ENCODE measurements at regions not wholly inside any gene's neighbourhood (a gene's known extent, or its start where the extent isn't known, plus 50 kb on each side); places are given as distances from the start of the nearest gene placed in this dataset.
A peak's percentile ranks its signal among the peaks of the same experiment; 100 is the strongest.
"Not testable (repeated sequence)": the region's sequence is repeated elsewhere in the genome, so short reads cannot be mapped to it uniquely, and the experiment has no call there.

GRCh38 chr17:52737071-52737470 lies 578.6 kb upstream of the CA10 start:
- no peak for DNase-seq (ENCODE audit: low spot score)

GRCh38 chr17:52732841-52733240 lies 574.3 kb upstream of the CA10 start:
- DNase-seq (ENCODE audit: low spot score), result no peak

- DNase-seq (ENCODE audit: low spot score), result no peak
Measured at GRCh38 chr17:52724578-52724977, 566.1 kb upstream of the CA10 start.

GRCh38 chr17:52721910-52722309 lies 563.4 kb upstream of the CA10 start:
- DNase-seq (ENCODE audit: low spot score), result no peak

GRCh38 chr17:52710363-52710901 lies 551.9 kb upstream of the CA10 start:
- DNase-seq (ENCODE audit: low spot score), result no peak

GRCh38 chr17:52709724-52710123 lies 551.2 kb upstream of the CA10 start:
- no peak for DNase-seq (ENCODE audit: low spot score)

GRCh38 chr17:52696362-52696761 lies 537.8 kb upstream of the CA10 start:
- DNase-seq (ENCODE audit: low spot score), result no peak

- no peak for DNase-seq (ENCODE audit: low spot score)
Measured at GRCh38 chr17:52686140-52686539, 527.6 kb upstream of the CA10 start.

- DNase-seq (ENCODE audit: low spot score), result no peak
Measured at GRCh38 chr17:52681480-52681879, 523.0 kb upstream of the CA10 start.

- DNase-seq (ENCODE audit: low spot score), result no peak
Measured at GRCh38 chr17:52678211-52678610, 519.7 kb upstream of the CA10 start.

- DNase-seq (ENCODE audit: low spot score), result no peak
Measured at GRCh38 chr17:52674686-52675085, 516.2 kb upstream of the CA10 start.

- DNase-seq (ENCODE audit: low spot score), result no peak
Measured at GRCh38 chr17:52673791-52674190, 515.3 kb upstream of the CA10 start.

GRCh38 chr17:52666264-52666663 lies 507.8 kb upstream of the CA10 start:
- DNase-seq (ENCODE audit: low spot score), result no peak

GRCh38 chr17:52660692-52661091 lies 502.2 kb upstream of the CA10 start:
- no peak for DNase-seq (ENCODE audit: low spot score)

- DNase-seq (ENCODE audit: low spot score), result no peak
Measured at GRCh38 chr17:52653014-52653413, 494.5 kb upstream of the CA10 start.

- DNase-seq (ENCODE audit: low spot score), result no peak
Measured at GRCh38 chr17:52648995-52649394, 490.5 kb upstream of the CA10 start.

- DNase-seq (ENCODE audit: low spot score), result no peak
Measured at GRCh38 chr17:52647411-52647810, 488.9 kb upstream of the CA10 start.

GRCh38 chr17:52636443-52636842 lies 477.9 kb upstream of the CA10 start:
- no peak for DNase-seq (ENCODE audit: low spot score)

- peak; percentile 35 for DNase-seq (ENCODE audit: low spot score)
Measured at GRCh38 chr17:52606590-52606989, 448.1 kb upstream of the CA10 start.

- peak; percentile 16 for DNase-seq (ENCODE audit: low spot score)
Measured at GRCh38 chr17:52606098-52606497, 447.6 kb upstream of the CA10 start.

- DNase-seq (ENCODE audit: low spot score), result peak; percentile 27
Measured at GRCh38 chr17:52604105-52604504, 445.6 kb upstream of the CA10 start.

GRCh38 chr17:52597452-52598215 lies 439.1 kb upstream of the CA10 start:
- not testable (repeated sequence) for DNase-seq (ENCODE audit: low spot score)

- no peak for DNase-seq (ENCODE audit: low spot score)
Measured at GRCh38 chr17:52594516-52594915, 436.0 kb upstream of the CA10 start.

GRCh38 chr17:52546990-52547389 lies 388.5 kb upstream of the CA10 start:
- DNase-seq (ENCODE audit: low spot score), result peak; percentile 86
